RWPE2 (cell line): ENCODE measurements at regions not wholly inside any gene's neighbourhood (a gene's known extent, or its start where the extent isn't known, plus 50 kb on each side); places are given as distances from the start of the nearest gene placed in this dataset.

ENCODE experiments used
- ATAC-seq: fragments of 200-7000 bp; cut with Tn5 transposase; 3 replicates; pipeline ENCODE4 v1.9.1; 2021; ENCODE audit warnings: low read depth
- DNase-seq: peaks from one replicate; pipeline ENCODE4 v3.0.0-alpha.2; 2020; ENCODE audit warnings: low spot score
- H3K27ac ChIP-seq: fragments of 450-650 bp; 2 replicates; pipeline ENCODE4 v1.5.1; 2017; ENCODE audit warnings: mild to moderate bottlenecking; ENCODE audit not compliant: poor library complexity, severe bottlenecking
- H3K27me3 ChIP-seq: fragments of 250-450 bp; sonication (Bioruptor Pico); 2 replicates; pipeline ENCODE4 v1.5.1; 2021; ENCODE audit warnings: mild to moderate bottlenecking, moderate library complexity; ENCODE audit not compliant: insufficient read depth, poor library complexity, severe bottlenecking
- H3K36me3 ChIP-seq: fragments of 250-450 bp; sonication (Bioruptor Pico); 2 replicates; pipeline ENCODE4 v1.5.1; 2020; ENCODE audit warnings: low read depth, mild to moderate bottlenecking, moderate library complexity
- H3K4me1 ChIP-seq: fragments of 250-450 bp; sonication (Bioruptor Pico); 2 replicates; pipeline ENCODE4 v1.5.1; 2021; ENCODE audit warnings: mild to moderate bottlenecking, moderate library complexity; ENCODE audit not compliant: insufficient read depth, poor library complexity, severe bottlenecking
- H3K4me3 ChIP-seq: fragments of 250-450 bp; sonication (Bioruptor Pico); 2 replicates; pipeline ENCODE4 v1.5.1; 2021; ENCODE audit warnings: mild to moderate bottlenecking, moderate library complexity; ENCODE audit not compliant: severe bottlenecking
- H3K9me3 ChIP-seq: fragments of 250-450 bp; sonication (Bioruptor Pico); 2 replicates; pipeline ENCODE4 v1.5.1; 2021; ENCODE audit warnings: mild to moderate bottlenecking, moderate library complexity; ENCODE audit not compliant: severe bottlenecking
- CTCF ChIP-seq: fragments of 450-650 bp; IDR thresholded peaks from one replicate; pipeline ENCODE4 v1.5.1; 2017; ENCODE audit warnings: mild to moderate bottlenecking, moderate library complexity; ENCODE audit not compliant: poor library complexity, severe bottlenecking

- Histone ChIP-seq H3K27me3 (no peaks in the 10 kb centered on the region), H3K4me1 (no peaks in the 10 kb centered on the region), H3K27ac (no peak overlapping the region), H3K9me3 (no peaks in the 10 kb centered on the region), H3K36me3 (no peaks in the 10 kb centered on the region), H3K4me3 (no peak overlapping the region)
- ATAC-seq: 0 out of 3 replicates have a peak, but pooled peaks have one; percentile 17
- TF ChIP-seq CTCF: no peak
- no peak for DNase-seq
Measured at GRCh38 chr5:101429241-101429640, 526.2 kb upstream of the ST8SIA4 start.

- no peaks in the 10 kb centered on the region for H3K27me3 ChIP-seq
- no peaks in the 10 kb centered on the region for H3K9me3 ChIP-seq
- H3K4me3 ChIP-seq: no peak overlapping the region
- H3K4me1 ChIP-seq: no peaks in the 10 kb centered on the region
- no peak for ATAC-seq
- H3K36me3 ChIP-seq: no peaks in the 10 kb centered on the region
- TF ChIP-seq CTCF: no peak
- H3K27ac ChIP-seq: no peak overlapping the region
- DNase-seq: no peak
Measured at GRCh38 chr5:101425339-101425859, 522.3 kb upstream of the ST8SIA4 start.

GRCh38 chr5:101424530-101425175, 521.6 kb upstream of the ST8SIA4 start:
- peak; percentile 68 for ATAC-seq
- no peak for DNase-seq
- H3K9me3 ChIP-seq: no peaks in the 10 kb centered on the region
- H3K27me3 ChIP-seq: no peaks in the 10 kb centered on the region
- H3K4me1 ChIP-seq: no peaks in the 10 kb centered on the region
- no peak for TF ChIP-seq CTCF
- H3K36me3 ChIP-seq: no peaks in the 10 kb centered on the region
- no peak overlapping the region for H3K4me3 ChIP-seq
- no peak overlapping the region for H3K27ac ChIP-seq

- H3K4me3 ChIP-seq: no peak overlapping the region
- H3K36me3 ChIP-seq: no peaks in the 10 kb centered on the region
- TF ChIP-seq CTCF: no peak
- no peaks in the 10 kb centered on the region for H3K4me1 ChIP-seq
- no peaks in the 10 kb centered on the region for H3K9me3 ChIP-seq
- no peak overlapping the region for H3K27ac ChIP-seq
- ATAC-seq: no peak
- no peak for DNase-seq
- no peaks in the 10 kb centered on the region for H3K27me3 ChIP-seq
Measured at GRCh38 chr5:101418713-101419118, 515.6 kb upstream of the ST8SIA4 start.

GRCh38 chr5:101404531-101404930, 501.4 kb upstream of the ST8SIA4 start:
- Histone ChIP-seq H3K27ac (no peak overlapping the region), H3K27me3 (peaks cover 7% of the 10 kb centered on the region), H3K4me3 (no peak overlapping the region), H3K9me3 (no peaks in the 10 kb centered on the region), H3K36me3 (no peaks in the 10 kb centered on the region), H3K4me1 (no peaks in the 10 kb centered on the region)
- ATAC-seq (no peak), DNase-seq (no peak)
- TF ChIP-seq CTCF: no peak
